IgD-negative memory B cell (primary cell): ENCODE measurements at regions not wholly inside any gene's neighbourhood (a gene's known extent, or its start where the extent isn't known, plus 50 kb on each side); places are given as distances from the start of the nearest gene placed in this dataset.

Experiments used
- H3K27ac Mint-ChIP-seq, 3 donors: one replicate each; pipeline ENCODE4 v1.8.0; 2020 to 2022; ENCODE audit warnings: mild to moderate bottlenecking in 3 of 3, mixed read lengths in 3 of 3, moderate library complexity in 1 of 3
- H3K27me3 Mint-ChIP-seq: one replicate; pipeline ENCODE4 v1.8.0; 2021; ENCODE audit warnings: mixed read lengths
- H3K36me3 Mint-ChIP-seq: one replicate; pipeline ENCODE4 v1.8.0; 2020; ENCODE audit warnings: mild to moderate bottlenecking, mixed read lengths
- H3K4me1 Mint-ChIP-seq, 3 donors: one replicate each; pipeline ENCODE4 v1.8.0; 2020 to 2022; ENCODE audit warnings: mixed read lengths in 3 of 3, mild to moderate bottlenecking in 1 of 3
- H3K4me3 Mint-ChIP-seq, 4 donors: one replicate each; pipeline ENCODE4 v1.8.0; 2020 to 2022; ENCODE audit warnings: mild to moderate bottlenecking in 4 of 4, mixed read lengths in 4 of 4, moderate library complexity in 3 of 4
- H3K9me3 Mint-ChIP-seq, 3 donors: one replicate each; pipeline ENCODE4 v1.8.0; 2020 to 2021; ENCODE audit warnings: mixed read lengths in 3 of 3, mild to moderate bottlenecking in 1 of 3

- Mint-ChIP-seq H3K9me3 (peaks cover 0 to 7% (median 0%) of the 10 kb centered on the region in 3 donors), H3K4me1 (no peaks in the 10 kb centered on the region), H3K27me3 (no peaks in the 10 kb centered on the region), H3K36me3 (no peaks in the 10 kb centered on the region), H3K27ac (no peak overlapping the region), H3K4me3 (no peak overlapping the region)
Observed at GRCh38 chr7:109059089-109059488, 489.4 kb downstream of the DNAJB9 start.

GRCh38 chr7:109062798-109063197 lies 493.1 kb downstream of the DNAJB9 start:
- Mint-ChIP-seq H3K27me3 (no peaks in the 10 kb centered on the region), H3K4me3 (no peak overlapping the region)

GRCh38 chr7:109073543-109073942 lies 503.9 kb downstream of the DNAJB9 start:
- Mint-ChIP-seq H3K9me3 (peaks cover 0 to 3% (median 0%) of the 10 kb centered on the region in 3 donors), H3K27me3 (no peaks in the 10 kb centered on the region), H3K27ac (no peak overlapping the region), H3K4me3 (no peak overlapping the region), H3K36me3 (no peaks in the 10 kb centered on the region), H3K4me1 (no peaks in the 10 kb centered on the region)

More at GRCh38 chr7:109062798-109063197, 493.1 kb downstream of the DNAJB9 start:
- no peaks in the 10 kb centered on the region for H3K4me1 Mint-ChIP-seq
- H3K36me3 Mint-ChIP-seq, result no peaks in the 10 kb centered on the region
- no peak overlapping the region for H3K27ac Mint-ChIP-seq
- peaks cover 0 to 6% (median 0%) of the 10 kb centered on the region in 3 donors for H3K9me3 Mint-ChIP-seq

- H3K27me3 Mint-ChIP-seq, result no peaks in the 10 kb centered on the region
- H3K36me3 Mint-ChIP-seq, result no peaks in the 10 kb centered on the region
- no peaks in the 10 kb centered on the region for H3K9me3 Mint-ChIP-seq
- no peak overlapping the region for H3K4me3 Mint-ChIP-seq
- no peaks in the 10 kb centered on the region for H3K4me1 Mint-ChIP-seq
- no peak overlapping the region for H3K27ac Mint-ChIP-seq
Observed at GRCh38 chr7:109076396-109076972, 506.8 kb downstream of the DNAJB9 start.

- Mint-ChIP-seq H3K36me3 (no peaks in the 10 kb centered on the region), H3K4me1 (no peaks in the 10 kb centered on the region), H3K9me3 (peaks cover 2 to 13% (median 7%) of the 10 kb centered on the region in 3 donors), H3K4me3 (no peak overlapping the region), H3K27me3 (no peaks in the 10 kb centered on the region), H3K27ac (no peak overlapping the region)
Observed at GRCh38 chr7:109091042-109091441, 521.4 kb downstream of the DNAJB9 start.

GRCh38 chr7:109092268-109092667 lies 522.6 kb downstream of the DNAJB9 start:
- Mint-ChIP-seq H3K9me3 (peaks cover 2 to 12% (median 7%) of the 10 kb centered on the region in 3 donors), H3K27me3 (no peaks in the 10 kb centered on the region), H3K36me3 (no peaks in the 10 kb centered on the region), H3K4me3 (no peak overlapping the region), H3K27ac (no peak overlapping the region), H3K4me1 (no peaks in the 10 kb centered on the region)

- Mint-ChIP-seq H3K27ac (no peak overlapping the region), H3K4me3 (no peak overlapping the region), H3K27me3 (no peaks in the 10 kb centered on the region), H3K36me3 (no peaks in the 10 kb centered on the region), H3K9me3 (peaks cover 0 to 2% (median 0%) of the 10 kb centered on the region in 3 donors), H3K4me1 (no peaks in the 10 kb centered on the region)
Observed at GRCh38 chr7:109101332-109101731, 531.7 kb downstream of the DNAJB9 start.

GRCh38 chr7:109109558-109109957 lies 539.9 kb downstream of the DNAJB9 start:
- Mint-ChIP-seq H3K27ac (no peak overlapping the region), H3K4me3 (no peak overlapping the region), H3K36me3 (no peaks in the 10 kb centered on the region), H3K9me3 (peaks cover 0 to 6% (median 0%) of the 10 kb centered on the region in 3 donors), H3K4me1 (no peaks in the 10 kb centered on the region), H3K27me3 (no peaks in the 10 kb centered on the region)

GRCh38 chr7:109111086-109111485 lies 541.4 kb downstream of the DNAJB9 start:
- Mint-ChIP-seq H3K27ac (no peak overlapping the region), H3K36me3 (no peaks in the 10 kb centered on the region), H3K9me3 (peaks cover 0 to 6% (median 1%) of the 10 kb centered on the region in 3 donors), H3K4me1 (no peaks in the 10 kb centered on the region), H3K4me3 (no peak overlapping the region), H3K27me3 (no peaks in the 10 kb centered on the region)

GRCh38 chr7:109121599-109122300 lies 552.1 kb downstream of the DNAJB9 start:
- H3K9me3 Mint-ChIP-seq, result peaks cover 0 to 10% (median 2%) of the 10 kb centered on the region in 3 donors
- no peak overlapping the region for H3K4me3 Mint-ChIP-seq
- H3K27me3 Mint-ChIP-seq, result no peaks in the 10 kb centered on the region
- H3K36me3 Mint-ChIP-seq, result peaks cover 4% of the 10 kb centered on the region
- H3K4me1 Mint-ChIP-seq, result peaks cover 0 to 2% (median 0%) of the 10 kb centered on the region in 3 donors
- no peak overlapping the region for H3K27ac Mint-ChIP-seq

- H3K9me3 Mint-ChIP-seq, result peaks cover 3 to 13% (median 3%) of the 10 kb centered on the region in 3 donors
Observed at GRCh38 chr7:109125001-109125400, 555.3 kb downstream of the DNAJB9 start.

GRCh38 chr7:109126404-109127050 lies 556.9 kb downstream of the DNAJB9 start:
- Mint-ChIP-seq H3K27me3 (no peaks in the 10 kb centered on the region), H3K4me1 (no peaks in the 10 kb centered on the region), H3K4me3 (no peak overlapping the region), H3K36me3 (no peaks in the 10 kb centered on the region), H3K27ac (no peak overlapping the region), H3K9me3 (peaks cover 3% of the 10 kb centered on the region in 3 donors)

More at GRCh38 chr7:109125001-109125400, 555.3 kb downstream of the DNAJB9 start:
- H3K27ac Mint-ChIP-seq, result no peak overlapping the region
- H3K4me1 Mint-ChIP-seq, result no peaks in the 10 kb centered on the region
- H3K27me3 Mint-ChIP-seq, result no peaks in the 10 kb centered on the region
- no peak overlapping the region for H3K4me3 Mint-ChIP-seq
- H3K36me3 Mint-ChIP-seq, result no peaks in the 10 kb centered on the region

- Mint-ChIP-seq H3K27ac (no peak overlapping the region), H3K27me3 (no peaks in the 10 kb centered on the region), H3K4me3 (no peak overlapping the region), H3K9me3 (peaks cover 3% of the 10 kb centered on the region in 3 donors), H3K36me3 (no peaks in the 10 kb centered on the region), H3K4me1 (no peaks in the 10 kb centered on the region)
Observed at GRCh38 chr7:109127145-109127544, 557.5 kb downstream of the DNAJB9 start.

- H3K36me3 Mint-ChIP-seq, result no peaks in the 10 kb centered on the region
- H3K4me3 Mint-ChIP-seq, result no peak overlapping the region
Observed at GRCh38 chr7:109131141-109131540, 561.5 kb downstream of the DNAJB9 start.

GRCh38 chr7:109136893-109137292 lies 567.2 kb downstream of the DNAJB9 start:
- Mint-ChIP-seq H3K27ac (no peak overlapping the region), H3K27me3 (no peaks in the 10 kb centered on the region), H3K9me3 (peaks cover 2 to 16% (median 10%) of the 10 kb centered on the region in 3 donors), H3K36me3 (no peaks in the 10 kb centered on the region), H3K4me3 (no peak overlapping the region), H3K4me1 (no peaks in the 10 kb centered on the region)

More at GRCh38 chr7:109131141-109131540, 561.5 kb downstream of the DNAJB9 start:
- Mint-ChIP-seq H3K27me3 (no peaks in the 10 kb centered on the region), H3K4me1 (no peaks in the 10 kb centered on the region), H3K9me3 (peaks cover 5 to 10% (median 9%) of the 10 kb centered on the region in 3 donors), H3K27ac (no peak overlapping the region)
